AG09309 (cell line): ENCODE measurements at regions not wholly inside any gene's neighbourhood (a gene's known extent, or its start where the extent isn't known, plus 50 kb on each side); places are given as distances from the start of the nearest gene placed in this dataset.

Source experiments
- DNase-seq: peaks from one replicate; pipeline ENCODE4 v3.0.0-alpha.2; 2010; ENCODE audit warnings: low read depth
- H3K4me3 ChIP-seq: 2 replicates; pipeline ENCODE4 v1.5.1; 2011; ENCODE audit warnings: mild to moderate bottlenecking, low read depth, low read length, moderate library complexity; ENCODE audit not compliant: control insufficient read depth
- CTCF ChIP-seq: IDR thresholded peaks from 2 replicates; pipeline ENCODE4 v1.5.1; 2011; ENCODE audit warnings: mild to moderate bottlenecking, low read depth, low read length, inconsistent platforms; ENCODE audit not compliant: insufficient read depth, control insufficient read depth; ENCODE audit errors: missing control alignments

GRCh38 chr1:24984300-24984699 is 54.2 kb upstream of the RUNX3 start:
- no peak for TF ChIP-seq CTCF
- H3K4me3 ChIP-seq, result no peak overlapping the region
- DNase-seq, result no peak

- H3K4me3 ChIP-seq, result no peak overlapping the region
- DNase-seq, result no peak
- TF ChIP-seq CTCF, result no peak
Measured at GRCh38 chr1:24983006-24983680, 53.1 kb upstream of the RUNX3 start.

DNA sequence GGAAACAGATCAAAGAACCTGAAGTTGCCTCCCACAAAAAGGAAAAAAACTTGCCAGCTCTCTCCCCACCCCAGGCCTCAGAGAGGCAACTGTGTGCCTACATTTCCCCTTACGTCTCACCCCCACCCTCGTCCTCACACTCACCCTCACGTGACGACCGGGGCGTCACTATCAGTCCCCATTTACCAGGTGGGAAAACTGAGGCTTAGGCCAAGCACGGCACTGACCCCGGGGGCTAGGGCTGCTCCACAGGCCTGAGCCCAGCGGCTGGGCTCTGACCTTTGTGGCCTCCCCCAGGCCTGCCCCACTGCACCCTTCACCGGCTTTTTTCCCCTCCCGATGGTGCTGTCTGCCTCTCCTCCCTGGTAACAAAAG is 51.5 kb upstream of the RUNX3 start:
- no peak overlapping the region for H3K4me3 ChIP-seq
- no peak for TF ChIP-seq CTCF
- no peak for DNase-seq

DNA sequence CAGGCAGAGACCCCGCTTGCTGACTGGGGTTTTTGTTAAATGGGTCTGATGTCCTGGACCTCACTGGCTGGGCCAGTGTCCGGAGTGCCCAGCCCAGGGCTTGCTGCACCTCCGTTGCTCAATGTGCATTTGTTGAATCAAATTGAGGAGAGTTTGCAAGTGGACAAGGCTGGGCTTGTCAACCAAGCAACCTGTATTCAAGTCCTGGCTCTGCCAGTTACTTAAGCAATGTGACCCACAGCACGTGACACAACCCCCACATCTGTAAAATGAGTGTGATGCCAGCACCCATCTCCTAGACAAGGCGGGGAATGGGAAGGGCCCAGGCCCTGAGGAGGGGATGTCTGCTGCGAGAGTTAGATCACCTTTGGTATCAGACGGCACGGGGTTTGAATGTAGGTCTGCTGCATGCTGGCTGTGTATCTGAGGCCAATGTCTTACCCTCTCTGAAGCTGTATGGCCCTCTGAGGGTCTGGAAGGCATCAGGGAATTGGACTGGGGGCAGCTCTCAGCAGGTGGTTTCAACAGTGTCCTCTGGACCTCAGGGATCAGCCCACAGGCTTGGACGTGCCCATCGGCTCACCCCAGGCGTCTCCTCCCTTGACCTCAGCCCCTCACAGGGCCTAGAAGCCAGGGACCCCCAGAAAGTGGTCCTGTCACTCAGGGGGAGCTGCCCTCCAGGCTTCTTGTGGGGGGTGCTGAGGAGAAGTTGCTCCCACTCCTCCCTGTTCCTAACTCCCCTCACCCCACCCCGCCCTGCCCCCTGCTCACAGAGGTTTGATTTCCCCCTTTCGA is 51.0 kb upstream of the RUNX3 start:
- no peak for DNase-seq
- TF ChIP-seq CTCF, result no peak
- no peak overlapping the region for H3K4me3 ChIP-seq
